ENCODE measurements at regions not wholly inside any gene's neighbourhood (a gene's known extent, or its start where the extent isn't known, plus 50 kb on each side); places are given as distances from the start of the nearest gene placed in this dataset.

DNA sequence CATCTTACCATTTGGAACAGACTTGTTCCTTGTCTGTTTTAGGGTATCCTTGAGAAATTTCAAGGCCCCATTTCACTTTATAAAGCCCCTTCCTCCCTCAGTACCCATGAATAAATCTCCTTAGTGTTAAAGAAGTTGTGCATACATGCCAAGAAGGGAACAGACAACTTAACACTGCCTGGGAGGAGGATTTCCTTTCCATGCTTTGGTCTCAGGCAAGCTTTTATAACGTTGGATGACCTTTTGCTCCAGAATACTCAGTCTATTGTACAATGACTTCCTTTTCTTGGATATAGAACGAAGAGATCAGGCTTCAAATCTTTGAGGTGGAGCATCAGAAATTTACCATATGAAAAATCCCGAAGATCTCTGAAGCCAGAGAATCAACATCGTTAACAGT, 551.4 kb downstream of the PRKD1 start:
- POLR2A ChIA-PET (ENCODE audit: partially characterized antibody): no interaction called here
- H3K23me2 ChIP-seq (ENCODE audit: low read depth, low read length): no peaks in the 10 kb centered on the region
- H3K79me1 ChIP-seq (ENCODE audit: low read depth, low read length): no peaks in the 10 kb centered on the region
- no peak overlapping the region for H3K4me3 ChIP-seq (ENCODE audit: extremely low read depth in 1 of 4, insufficient read depth in 2 of 4, low read depth in 3 of 4, low read length in 4 of 4)
- no peaks in the 10 kb centered on the region; a peak in 1 of 4 replicates for H3K9me3 ChIP-seq (ENCODE audit: insufficient read depth in 2 of 2, low read depth in 1 of 2, low read length in 1 of 2)
- H2BK15ac ChIP-seq (ENCODE audit: low read length): no peak overlapping the region
- no peak overlapping the region for H2BK120ac ChIP-seq (replicated peaks; ENCODE audit: low read depth, low read length)
- no peaks in the 10 kb centered on the region for H3K4me1 ChIP-seq (replicated peaks in 1 of 4; ENCODE audit: control insufficient read depth in 3 of 4, insufficient read depth in 4 of 4, low read length in 3 of 4)
- no peak overlapping the region for H2BK12ac ChIP-seq (ENCODE audit: low read depth, low read length)
- H3K9ac ChIP-seq (replicated peaks in 1 of 4; ENCODE audit: extremely low read depth in 1 of 4, low read depth in 3 of 4, low read length in 3 of 4): no peak overlapping the region
- no peak for DNase-seq (ENCODE audit: low read depth in 1 of 2, low spot score in 2 of 2)
- H2BK5ac ChIP-seq (ENCODE audit: low read depth, low read length): no peak overlapping the region
- H3K56ac ChIP-seq (replicated peaks; ENCODE audit: insufficient read length, low read depth, low read length): no peak overlapping the region
- no peaks in the 10 kb centered on the region for H3K79me2 ChIP-seq (ENCODE audit: control insufficient read depth in 1 of 2, insufficient read depth in 2 of 2, low read length in 2 of 2)
- H3K27ac ChIP-seq (ENCODE audit: low read depth, low read length): no peak overlapping the region
- no peak overlapping the region for H4K5ac ChIP-seq (ENCODE audit: insufficient read length, low read depth, low read length)
- CTCF ChIA-PET (ENCODE audit: partially characterized antibody): no interaction called here
- WGBS, 2 experiments (ENCODE audit: extremely low coverage in 1 of 2, insufficient coverage in 1 of 2, insufficient read length in 1 of 2, insufficient replicate concordance in 2 of 2, low coverage in 1 of 2, low lambda C conversion rate in 2 of 2, missing lambda C conversion rate in 1 of 2): 77% methylated on average over 4 of the region's 4 CpGs; no CpG with 5 or more reads in 1 of the 2 experiments
- H2BK20ac ChIP-seq (ENCODE audit: low read length): no peak overlapping the region
- H3K14ac ChIP-seq (ENCODE audit: insufficient read length): no peak overlapping the region
- H3K18ac ChIP-seq (ENCODE audit: extremely low read depth, low read length): no peak overlapping the region
- no peaks in the 10 kb centered on the region for H3K36me3 ChIP-seq (ENCODE audit: control insufficient read depth in 2 of 4, insufficient read depth in 4 of 4, low read length in 3 of 4)
- H4K20me1 ChIP-seq (replicated peaks in 1 of 2; ENCODE audit: control insufficient read depth in 1 of 2, insufficient read depth in 2 of 2, low read length in 2 of 2): no peaks in the 10 kb centered on the region
- no peak overlapping the region for H4K91ac ChIP-seq (replicated peaks; ENCODE audit: insufficient read length, low read length)
- no peak overlapping the region for H3K4me2 ChIP-seq (ENCODE audit: insufficient read depth in 1 of 2, low read depth in 2 of 2, low read length in 2 of 2)
- H3K4ac ChIP-seq (replicated peaks; ENCODE audit: insufficient read length, low read depth, low read length): no peak overlapping the region
- H3K27me3 ChIP-seq (replicated peaks in 1 of 4; ENCODE audit: control insufficient read depth in 3 of 4, extremely low read depth in 1 of 4, insufficient read depth in 3 of 4, low read length in 3 of 4): no peaks in the 10 kb centered on the region
- no peak overlapping the region for H2AK5ac ChIP-seq (ENCODE audit: low read depth, low read length)
- no peak for FAIRE-seq
- no peak overlapping the region for H2AFZ ChIP-seq (ENCODE audit: low read length)
- H4K8ac ChIP-seq (ENCODE audit: extremely low read depth, insufficient read depth, low read length): no peak overlapping the region
- H3K23ac ChIP-seq (ENCODE audit: insufficient read length): no peak overlapping the region
- no peak for TF ChIP-seq CHD7 (IDR thresholded peaks at IDR 0.05; ENCODE audit: insufficient replicate concordance, low read length)
